Activated naive CD8-positive, alpha-beta T cell treated with anti-CD3 and anti-CD28 coated beads for 36 hours (primary cell): ENCODE measurements at regions not wholly inside any gene's neighbourhood (a gene's known extent, or its start where the extent isn't known, plus 50 kb on each side); places are given as distances from the start of the nearest gene placed in this dataset.

ENCODE experiments used
- DNase-seq: peaks from one replicate; pipeline ENCODE4 v3.0.0; 2021
- H3K27ac Mint-ChIP-seq: one replicate; pipeline ENCODE4 v1.8.0; 2022; ENCODE audit warnings: mild to moderate bottlenecking, moderate library complexity, mixed read lengths
- H3K27me3 Mint-ChIP-seq: one replicate; pipeline ENCODE4 v1.8.0; 2022; ENCODE audit warnings: mild to moderate bottlenecking, mixed read lengths
- H3K36me3 Mint-ChIP-seq: one replicate; pipeline ENCODE4 v1.8.0; 2021; ENCODE audit warnings: mild to moderate bottlenecking, mixed read lengths
- H3K4me1 Mint-ChIP-seq: one replicate; pipeline ENCODE4 v1.8.0; 2021; ENCODE audit warnings: mixed read lengths
- H3K4me3 Mint-ChIP-seq: one replicate; pipeline ENCODE4 v1.8.0; 2022; ENCODE audit warnings: mild to moderate bottlenecking, moderate library complexity, mixed read lengths
- H3K9me3 Mint-ChIP-seq: one replicate; pipeline ENCODE4 v1.8.0; 2022; ENCODE audit warnings: mixed read lengths

DNA sequence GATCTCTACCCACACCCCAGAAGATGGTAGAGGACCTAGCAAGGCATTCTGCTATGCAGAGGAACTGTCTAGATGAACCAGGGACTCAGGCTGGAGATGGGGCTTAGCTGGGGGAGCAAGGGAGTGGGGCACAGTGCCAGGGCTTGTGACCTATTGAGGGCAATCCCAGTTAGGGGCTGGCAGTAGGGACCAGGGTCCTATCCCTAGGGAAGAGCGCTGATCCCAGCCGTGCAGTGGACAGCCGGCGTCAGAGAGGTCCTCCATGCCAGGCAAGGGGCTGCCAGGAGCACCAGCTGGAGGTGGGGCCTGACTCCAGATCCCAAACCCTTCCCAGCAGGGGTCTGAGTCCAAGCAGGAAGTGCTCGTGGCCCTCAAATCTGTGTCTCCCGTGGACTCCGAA, 52.7 kb upstream of the NEURL1B start:
- Mint-ChIP-seq H3K27me3 (peaks cover 2% of the 10 kb centered on the region), H3K4me3 (no peak overlapping the region), H3K4me1 (no peaks in the 10 kb centered on the region), H3K9me3 (no peaks in the 10 kb centered on the region), H3K27ac (no peak overlapping the region), H3K36me3 (no peaks in the 10 kb centered on the region)
- DNase-seq: no peak

DNA sequence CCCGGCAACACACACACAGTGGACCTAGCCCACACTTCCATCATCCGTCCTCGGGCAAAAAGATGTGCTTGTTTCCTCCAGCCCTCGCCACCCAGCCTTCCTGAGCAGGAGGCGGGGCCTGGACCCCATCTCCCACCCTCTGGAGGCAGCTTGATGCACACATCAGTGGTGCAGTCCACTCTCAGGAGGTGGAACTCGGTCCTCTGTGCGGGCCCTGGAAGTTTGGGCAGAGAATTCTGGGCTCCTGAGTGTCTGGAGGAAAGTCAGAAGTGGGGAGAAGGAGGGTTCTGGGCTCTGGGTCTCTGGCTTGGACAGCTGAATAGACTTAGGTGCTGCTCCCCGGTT, 54.0 kb upstream of the NEURL1B start:
- H3K27ac Mint-ChIP-seq: no peak overlapping the region
- H3K36me3 Mint-ChIP-seq: no peaks in the 10 kb centered on the region
- no peaks in the 10 kb centered on the region for H3K9me3 Mint-ChIP-seq
- H3K4me1 Mint-ChIP-seq: no peaks in the 10 kb centered on the region
- no peak for DNase-seq
- peaks cover 9% of the 10 kb centered on the region for H3K27me3 Mint-ChIP-seq
- H3K4me3 Mint-ChIP-seq: no peak overlapping the region

DNA sequence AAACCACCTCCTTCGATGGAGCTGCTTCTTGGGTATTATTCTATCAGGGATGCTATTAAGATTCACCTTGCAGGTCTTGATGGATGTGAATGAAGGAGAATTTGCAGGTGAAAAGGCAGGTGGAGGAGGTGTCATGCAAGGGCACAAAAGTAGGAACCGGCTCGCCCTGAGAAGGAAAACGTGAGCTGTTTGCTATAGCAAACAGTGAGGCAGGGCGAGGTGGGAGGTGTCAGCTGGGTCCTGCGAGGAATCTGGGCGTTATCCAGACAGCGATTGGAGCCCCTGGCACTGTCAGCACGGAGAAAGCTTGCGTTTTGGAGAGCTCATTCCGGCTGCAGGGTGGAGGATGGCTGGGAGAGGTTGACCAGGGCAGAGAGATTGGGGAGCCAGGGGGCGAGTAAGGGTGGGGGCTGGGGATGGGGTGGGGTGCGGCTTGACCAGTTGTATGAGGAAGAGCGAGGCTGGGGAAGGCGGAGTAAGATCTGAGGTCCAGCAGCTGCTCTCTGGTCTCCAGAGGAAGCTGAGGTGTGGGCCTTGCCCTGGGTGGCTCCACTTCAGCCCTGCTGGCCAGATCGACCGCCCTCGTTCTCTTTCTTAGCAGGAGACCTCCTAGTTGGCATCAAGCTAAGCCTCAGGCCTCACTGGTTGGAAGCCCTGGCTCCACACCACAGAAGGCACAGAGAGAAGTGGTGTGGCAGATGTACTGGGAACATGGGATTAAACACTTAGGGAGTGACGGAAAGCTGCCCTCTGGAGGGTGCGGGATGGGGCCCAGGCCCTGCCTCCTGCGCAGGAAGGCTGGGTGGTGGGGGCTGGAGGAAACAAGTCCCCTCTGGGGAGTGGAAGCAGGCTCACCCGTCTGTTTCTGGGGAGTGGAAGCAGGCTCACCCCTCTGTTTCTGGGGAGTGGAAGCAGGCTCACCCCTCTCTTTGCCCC, 54.7 kb upstream of the NEURL1B start:
- H3K4me1 Mint-ChIP-seq: no peaks in the 10 kb centered on the region
- H3K27ac Mint-ChIP-seq: no peak overlapping the region
- DNase-seq: no peak
- no peaks in the 10 kb centered on the region for H3K36me3 Mint-ChIP-seq
- H3K4me3 Mint-ChIP-seq: no peak overlapping the region
- H3K27me3 Mint-ChIP-seq: peaks cover 10% of the 10 kb centered on the region
- no peaks in the 10 kb centered on the region for H3K9me3 Mint-ChIP-seq

DNA sequence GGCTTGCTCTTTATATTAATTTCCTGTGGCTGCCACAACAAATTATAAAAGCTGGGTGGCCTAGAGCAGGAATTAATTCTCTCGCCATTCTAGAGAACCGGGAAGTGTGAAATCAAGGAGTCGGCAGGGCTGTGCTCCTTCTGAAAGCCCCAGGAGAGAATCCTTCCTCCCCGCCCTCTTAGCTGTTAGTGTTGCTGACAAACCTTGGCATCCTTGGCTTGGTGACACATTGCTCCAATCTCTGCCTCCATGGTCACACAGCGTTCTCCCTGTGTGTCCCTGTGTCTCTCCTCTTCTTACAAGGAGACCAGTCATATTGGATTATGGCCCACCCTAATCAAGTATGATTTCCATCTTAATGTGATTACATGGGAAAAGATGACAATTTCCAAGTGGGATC, 55.9 kb upstream of the NEURL1B start:
- H3K4me1 Mint-ChIP-seq: no peaks in the 10 kb centered on the region
- no peak overlapping the region for H3K4me3 Mint-ChIP-seq
- H3K9me3 Mint-ChIP-seq: no peaks in the 10 kb centered on the region
- H3K27ac Mint-ChIP-seq: no peak overlapping the region
- no peak for DNase-seq
- H3K27me3 Mint-ChIP-seq: peaks cover 10% of the 10 kb centered on the region
- H3K36me3 Mint-ChIP-seq: no peaks in the 10 kb centered on the region

DNA sequence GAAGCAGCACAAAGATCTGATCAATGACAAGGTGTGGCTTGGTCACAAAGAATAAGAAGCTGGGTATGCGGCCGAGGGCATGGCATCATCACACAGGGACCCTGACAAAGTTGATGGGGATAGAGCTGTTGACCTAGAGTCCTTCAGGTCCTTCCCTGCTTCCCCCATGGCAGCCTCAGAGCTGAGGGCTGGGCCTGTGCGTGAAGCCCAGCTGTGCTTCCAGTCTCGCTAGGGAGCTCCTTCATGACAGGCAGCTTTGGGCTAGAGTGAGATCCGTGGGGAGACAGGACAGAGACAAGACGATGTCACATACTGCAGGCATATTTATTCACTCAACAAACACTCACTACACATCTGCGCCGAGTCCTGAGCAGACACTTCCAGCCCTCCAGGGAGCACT, 56.4 kb upstream of the NEURL1B start:
- Mint-ChIP-seq H3K27ac (no peak overlapping the region), H3K27me3 (peaks cover 10% of the 10 kb centered on the region), H3K4me3 (no peak overlapping the region), H3K9me3 (no peaks in the 10 kb centered on the region), H3K36me3 (no peaks in the 10 kb centered on the region), H3K4me1 (no peaks in the 10 kb centered on the region)
- no peak for DNase-seq

DNA sequence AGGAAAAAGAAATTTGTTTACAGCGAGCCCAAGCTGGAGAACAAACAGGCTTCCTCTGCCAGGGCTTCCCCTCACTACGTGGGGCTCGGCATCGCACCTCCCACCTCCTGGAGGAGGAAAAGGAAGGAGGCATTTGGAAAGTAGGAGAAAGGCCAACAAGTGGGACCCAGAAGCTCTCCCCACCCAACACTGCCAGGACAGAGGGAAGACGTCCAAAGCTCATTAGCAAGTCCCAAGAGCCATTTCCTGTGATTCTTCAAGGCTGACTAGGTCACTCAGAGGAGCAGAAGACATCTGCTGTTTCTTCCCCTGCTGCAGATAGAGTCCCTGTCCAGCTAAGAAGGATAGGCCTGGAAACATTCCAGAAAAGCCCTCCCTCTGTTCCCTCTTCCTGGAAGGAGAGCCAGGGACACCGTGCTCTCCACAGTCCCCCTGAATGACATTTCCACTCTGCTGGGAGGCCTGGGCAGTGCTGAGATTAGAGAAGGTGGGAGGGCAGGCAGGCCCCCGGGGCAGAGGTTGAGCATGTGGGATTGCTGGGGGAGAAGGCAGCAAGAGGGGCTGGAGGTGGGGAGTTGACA, 57.0 kb upstream of the NEURL1B start:
- Mint-ChIP-seq H3K27ac (no peak overlapping the region), H3K36me3 (no peaks in the 10 kb centered on the region), H3K9me3 (no peaks in the 10 kb centered on the region), H3K4me3 (no peak overlapping the region), H3K27me3 (peaks cover 10% of the 10 kb centered on the region), H3K4me1 (no peaks in the 10 kb centered on the region)
- DNase-seq: no peak

DNA sequence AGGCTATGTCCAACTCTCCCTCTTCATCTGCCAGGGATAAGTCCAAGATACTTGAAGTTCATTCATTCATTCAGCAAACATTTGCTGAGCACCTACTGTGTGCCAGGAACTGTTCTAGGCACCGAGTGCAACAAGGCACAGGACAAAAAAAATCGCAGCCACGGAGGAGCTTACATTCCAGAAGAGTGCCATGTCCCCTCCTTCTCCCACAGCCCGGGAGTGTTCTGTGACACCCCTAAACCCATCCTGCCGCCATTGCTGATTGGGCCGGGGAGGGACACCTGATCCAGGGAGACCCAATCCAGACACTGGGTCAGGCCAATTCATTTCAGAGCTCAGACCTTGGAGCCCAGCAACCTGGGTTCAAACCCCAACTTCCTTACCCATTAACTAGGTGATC, 58.1 kb upstream of the NEURL1B start:
- H3K27ac Mint-ChIP-seq: no peak overlapping the region
- no peaks in the 10 kb centered on the region for H3K9me3 Mint-ChIP-seq
- no peaks in the 10 kb centered on the region for H3K36me3 Mint-ChIP-seq
- peaks cover 10% of the 10 kb centered on the region for H3K27me3 Mint-ChIP-seq
- no peaks in the 10 kb centered on the region for H3K4me1 Mint-ChIP-seq
- no peak overlapping the region for H3K4me3 Mint-ChIP-seq
- DNase-seq: no peak

DNA sequence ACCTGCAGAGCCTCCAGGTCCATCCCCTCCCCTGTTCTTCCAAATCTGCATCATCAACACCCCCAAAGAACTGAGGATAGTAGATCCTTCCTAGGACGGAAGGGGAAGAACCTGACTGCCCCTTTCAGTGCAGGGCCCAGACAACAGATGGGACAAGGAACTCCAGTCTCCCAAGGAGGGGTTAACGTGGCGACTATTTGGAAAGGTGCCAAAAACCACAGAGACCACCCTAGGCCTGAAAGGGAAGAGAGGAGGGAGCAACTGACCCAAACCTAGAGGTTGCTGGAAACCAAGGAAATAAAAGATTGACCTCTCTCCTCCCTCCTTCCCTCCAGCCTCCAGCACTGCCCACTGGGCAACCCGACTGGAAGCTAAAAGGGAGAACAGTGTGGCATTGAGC, 59.7 kb upstream of the NEURL1B start:
- H3K36me3 Mint-ChIP-seq: no peaks in the 10 kb centered on the region
- no peak for DNase-seq
- peaks cover 10% of the 10 kb centered on the region for H3K27me3 Mint-ChIP-seq
- H3K27ac Mint-ChIP-seq: no peak overlapping the region
- no peaks in the 10 kb centered on the region for H3K9me3 Mint-ChIP-seq
- no peaks in the 10 kb centered on the region for H3K4me1 Mint-ChIP-seq
- no peak overlapping the region for H3K4me3 Mint-ChIP-seq

DNA sequence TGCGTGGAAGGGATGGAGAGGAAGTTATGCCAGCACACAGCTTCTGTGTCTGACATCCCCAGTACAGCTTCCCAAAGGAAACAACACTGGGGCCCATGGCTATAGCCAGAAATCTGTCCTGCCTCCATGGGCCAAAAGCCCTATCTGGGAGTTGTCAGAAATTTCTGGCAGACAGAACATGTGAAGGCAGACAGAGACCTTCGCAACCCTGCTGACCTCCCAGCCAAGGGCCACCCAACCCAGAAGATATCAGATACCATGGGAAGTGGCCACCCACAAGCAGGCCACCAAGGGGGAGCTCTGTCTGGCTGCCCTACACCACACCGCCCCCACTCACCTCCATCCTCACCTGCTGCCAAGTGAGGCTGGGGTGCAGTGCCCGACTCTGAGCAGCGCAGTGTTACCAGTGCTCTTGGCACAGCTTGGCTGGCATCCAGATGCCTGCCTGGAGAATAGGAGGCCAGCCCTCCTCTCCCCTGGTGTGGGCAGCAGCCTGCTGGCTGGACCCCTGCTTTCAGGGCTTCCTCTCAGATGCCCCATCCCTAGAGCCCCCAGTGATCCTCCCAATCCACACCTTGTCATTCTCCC, 61.6 kb upstream of the NEURL1B start:
- H3K4me3 Mint-ChIP-seq: no peak overlapping the region
- H3K27ac Mint-ChIP-seq: no peak overlapping the region
- no peaks in the 10 kb centered on the region for H3K9me3 Mint-ChIP-seq
- DNase-seq: no peak
- H3K36me3 Mint-ChIP-seq: no peaks in the 10 kb centered on the region
- no peaks in the 10 kb centered on the region for H3K4me1 Mint-ChIP-seq
- peaks cover 10% of the 10 kb centered on the region for H3K27me3 Mint-ChIP-seq

DNA sequence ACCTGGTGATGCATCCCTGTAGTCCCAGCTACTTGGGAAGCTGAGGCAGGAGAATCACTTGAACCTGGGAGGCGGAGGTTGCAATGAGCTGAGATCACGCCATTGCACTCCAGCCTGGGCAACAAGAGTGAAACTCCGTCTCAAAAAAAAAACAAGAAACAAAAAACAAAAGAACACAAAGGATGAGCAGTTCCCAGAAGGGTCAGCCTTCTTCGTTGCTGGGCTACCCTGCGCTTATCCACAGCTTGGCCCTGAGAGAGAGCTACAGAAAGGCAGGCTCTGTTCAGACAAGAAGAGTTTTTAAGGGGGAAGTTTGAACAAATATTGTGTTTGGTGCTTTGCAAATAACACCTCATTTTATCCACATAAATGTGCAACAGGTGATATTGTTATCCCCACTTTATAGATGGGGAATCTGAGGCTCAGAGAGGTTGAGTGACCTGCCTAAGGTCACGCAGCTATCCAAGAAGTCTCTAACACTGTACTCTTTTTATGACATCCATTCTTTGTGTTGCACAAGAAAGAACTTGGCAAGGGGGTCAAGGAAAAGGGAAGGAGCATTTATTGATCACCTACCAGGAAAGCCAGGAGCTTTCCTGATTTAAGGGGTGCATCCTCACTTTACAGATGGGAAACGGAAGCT, 63.7 kb upstream of the NEURL1B start:
- Mint-ChIP-seq H3K27ac (no peak overlapping the region), H3K36me3 (no peaks in the 10 kb centered on the region), H3K4me1 (no peaks in the 10 kb centered on the region), H3K4me3 (no peak overlapping the region), H3K9me3 (no peaks in the 10 kb centered on the region), H3K27me3 (peaks cover 3% of the 10 kb centered on the region)
- DNase-seq: no peak

DNA sequence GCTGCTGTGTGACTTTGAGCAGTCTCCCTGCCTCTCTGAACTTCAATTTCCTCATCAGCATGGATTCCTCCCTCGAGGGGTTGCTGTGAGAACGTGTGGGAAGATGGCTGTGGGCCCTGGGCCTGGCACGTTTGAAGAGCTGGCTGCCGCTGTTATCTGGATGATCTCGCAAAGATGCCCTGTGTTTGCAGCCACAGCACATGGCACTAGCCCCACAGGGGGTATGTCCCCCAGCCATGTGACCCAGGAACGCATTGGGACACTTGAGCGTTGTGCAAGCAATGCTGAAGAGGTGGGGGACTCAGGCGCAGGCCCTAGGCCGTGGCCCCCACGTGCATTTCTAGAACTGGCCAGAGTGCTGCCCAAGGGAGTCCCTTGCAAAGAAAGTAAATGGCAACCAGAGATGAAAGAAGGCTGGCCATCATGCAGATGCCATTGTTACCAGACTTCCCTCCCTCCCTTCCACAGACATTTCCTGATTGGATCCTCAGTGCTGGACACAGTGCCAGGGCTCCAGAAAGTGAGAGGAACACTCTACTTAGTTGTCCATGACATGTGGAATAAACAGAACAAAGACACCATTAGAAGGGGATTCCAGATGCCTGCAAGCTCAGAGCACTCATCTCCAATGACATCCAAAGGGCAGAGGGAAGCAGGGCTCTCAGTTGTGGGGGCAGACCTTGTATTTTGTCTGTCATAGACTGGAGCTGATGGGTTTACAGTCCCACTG, 65.1 kb upstream of the NEURL1B start:
- Mint-ChIP-seq H3K4me1 (no peaks in the 10 kb centered on the region), H3K27ac (no peak overlapping the region), H3K36me3 (no peaks in the 10 kb centered on the region), H3K9me3 (no peaks in the 10 kb centered on the region), H3K4me3 (no peak overlapping the region), H3K27me3 (no peaks in the 10 kb centered on the region)
- no peak for DNase-seq

DNA sequence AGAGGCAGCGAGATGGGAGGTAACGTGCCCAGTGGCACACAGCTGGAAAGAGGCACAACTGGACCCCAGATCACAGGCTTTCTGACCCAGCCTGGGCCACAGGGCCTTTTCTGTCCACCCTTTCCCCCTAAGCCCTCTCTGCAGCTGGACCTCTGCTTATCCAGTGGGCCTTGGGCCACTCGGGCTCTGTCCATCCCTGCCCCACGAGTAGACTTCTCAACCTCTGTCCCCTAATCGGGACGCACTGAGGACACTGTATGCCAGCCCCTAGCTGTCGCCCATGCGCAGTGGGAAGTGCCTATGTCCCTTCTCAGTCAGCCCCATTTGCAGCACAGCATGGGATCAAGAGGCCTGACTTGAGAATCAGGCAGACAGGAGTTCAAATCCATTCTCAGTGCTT, 65.6 kb upstream of the NEURL1B start:
- Mint-ChIP-seq H3K36me3 (no peaks in the 10 kb centered on the region), H3K4me1 (no peaks in the 10 kb centered on the region)

DNA sequence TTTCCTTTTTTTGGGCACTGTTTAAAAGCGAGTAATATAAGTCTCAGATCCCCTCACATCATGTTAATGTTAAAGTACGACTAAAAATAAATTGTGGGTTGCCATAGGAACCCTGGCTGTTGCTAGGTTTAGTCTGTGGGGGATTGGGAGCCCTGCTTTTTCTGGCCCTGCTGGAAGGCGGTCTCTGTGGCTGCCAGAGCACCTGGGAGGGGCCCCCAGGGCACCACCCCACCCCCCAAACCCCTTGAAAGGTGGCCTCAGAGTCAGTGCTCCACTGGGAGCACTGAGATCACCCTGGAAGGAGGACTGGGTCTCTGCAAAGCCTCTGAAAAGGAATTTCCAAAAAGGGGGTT, 66.2 kb upstream of the NEURL1B start:
- Mint-ChIP-seq H3K4me1 (no peaks in the 10 kb centered on the region), H3K27me3 (peaks cover 4% of the 10 kb centered on the region), H3K9me3 (no peaks in the 10 kb centered on the region), H3K27ac (no peak overlapping the region), H3K36me3 (no peaks in the 10 kb centered on the region), H3K4me3 (no peak overlapping the region)
- DNase-seq: no peak

More for the DNA sequence above, 65.6 kb upstream of the NEURL1B start:
- Mint-ChIP-seq H3K4me3 (no peak overlapping the region), H3K27me3 (peaks cover 1% of the 10 kb centered on the region), H3K27ac (no peak overlapping the region), H3K9me3 (no peaks in the 10 kb centered on the region)
- no peak for DNase-seq

DNA sequence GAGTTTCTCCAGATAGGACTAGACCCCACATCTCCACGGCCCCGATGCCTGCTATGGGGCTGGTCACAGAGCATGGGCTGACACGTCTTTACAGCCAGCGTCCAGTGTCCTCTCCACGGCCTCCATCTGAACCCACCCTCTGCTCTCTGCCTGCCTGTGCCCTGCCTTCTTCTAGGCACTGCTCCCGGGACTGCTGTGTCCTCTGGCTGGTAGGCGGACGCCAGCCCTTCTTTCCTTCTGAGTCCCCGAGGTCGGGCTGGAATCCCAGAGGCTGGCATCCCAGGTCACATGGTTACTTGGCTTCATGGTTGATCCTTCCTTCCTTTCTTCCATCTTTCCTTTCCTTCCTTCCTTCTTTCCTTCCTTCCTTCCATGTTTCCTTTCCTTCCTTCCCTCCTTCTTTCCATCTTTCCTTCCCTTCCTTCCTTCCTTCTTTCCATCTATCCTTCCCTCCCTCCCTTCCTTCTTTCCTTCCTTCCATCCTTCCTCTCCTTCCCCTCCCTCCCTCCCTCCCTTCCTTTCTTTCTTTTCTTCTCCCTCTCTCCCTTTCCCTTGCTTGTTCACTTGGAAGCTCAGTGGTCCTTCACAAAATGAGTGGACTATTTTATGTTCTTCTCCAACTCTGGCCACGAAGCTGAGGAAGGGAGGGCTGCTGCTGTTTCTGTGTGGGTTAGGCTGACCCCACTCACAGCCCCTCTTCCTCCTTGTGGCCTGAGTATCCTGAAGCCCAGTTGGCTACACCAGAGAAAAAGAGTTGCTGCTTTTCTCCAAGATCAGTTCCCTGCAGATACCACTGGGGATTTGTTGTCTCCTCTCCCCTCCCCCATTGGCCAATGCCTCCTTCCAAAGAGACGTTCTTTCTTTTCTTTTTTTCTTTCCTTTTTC, 66.8 kb upstream of the NEURL1B start:
- Mint-ChIP-seq H3K36me3 (no peaks in the 10 kb centered on the region), H3K27ac (no peak overlapping the region), H3K4me3 (no peak overlapping the region), H3K27me3 (peaks cover 4% of the 10 kb centered on the region), H3K9me3 (no peaks in the 10 kb centered on the region), H3K4me1 (no peaks in the 10 kb centered on the region)
- no peak for DNase-seq
